ENCODE measurements at regions not wholly inside any gene's neighbourhood (a gene's known extent, or its start where the extent isn't known, plus 50 kb on each side); places are given as distances from the start of the nearest gene placed in this dataset.

DNA sequence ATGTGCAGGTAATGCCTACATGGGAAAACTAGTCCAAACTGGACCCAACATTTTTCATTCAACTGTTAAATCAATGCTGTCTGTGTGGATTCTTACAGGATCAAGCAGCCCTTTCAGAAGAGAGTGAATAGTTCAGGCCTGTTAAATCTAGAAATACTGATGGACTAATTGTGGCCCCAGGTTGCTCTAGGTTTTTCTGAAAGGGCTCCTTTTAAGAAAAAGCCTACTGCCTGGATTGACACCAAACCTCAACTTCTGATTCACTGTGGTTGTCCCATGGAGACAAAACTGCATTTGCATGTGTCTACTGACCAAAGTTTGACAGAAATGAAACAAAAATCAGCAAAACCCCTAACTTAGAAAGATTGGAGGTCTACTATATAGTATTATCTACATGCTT lies 437.0 kb downstream of the KLF12 start:
- peaks cover 2% of the 10 kb centered on the region; the same call in 1 of the 2 replicates for H3K9me1 ChIP-seq (ENCODE audit: insufficient read depth, low read length)
- ChIA-PET POLR2A (ENCODE audit: unreplicated experiment) (no interaction called here), CTCF (interaction anchor here (0.5 kb wide), 1 partner anchor 33 kb away, joined by 3 read pairs; no protein-coding TSS in a partner anchor)
- no peak overlapping the region for H4K8ac ChIP-seq (ENCODE audit: low read depth in 2 of 2, low read length in 2 of 2)
- dilution Hi-C loops (cut with HindIII; ENCODE audit: low sequenced_read_pairs, unreplicated experiment) (no loop called here), intact Hi-C loops (cut with micrococcal nuclease) (no loop called here), in situ Hi-C loops (cut with MboI; ENCODE audit: low sequenced_read_pairs) (no loop called here)
- H3K56ac ChIP-seq (ENCODE audit: extremely low read depth, insufficient read depth, low read length) = no peak overlapping the region
- no peak overlapping the region for H2AK5ac ChIP-seq (ENCODE audit: low read depth, low read length)
- no peak for ATAC-seq (ENCODE audit: low read depth)
- no peaks in the 10 kb centered on the region for H3K9me3 ChIP-seq (ENCODE audit: control insufficient read depth, insufficient read depth, low read length)
- no peak for DNase-seq
- H3K14ac ChIP-seq (replicated peaks; ENCODE audit: low read depth, low read length) = no peak overlapping the region
- no peaks in the 10 kb centered on the region for H3K27me3 ChIP-seq (ENCODE audit: control insufficient read depth, insufficient read depth, low read length)
- H2BK15ac ChIP-seq (ENCODE audit: low read depth, low read length) = no peak overlapping the region
- no peak overlapping the region for H4K5ac ChIP-seq (ENCODE audit: low read depth, low read length)
- no peak overlapping the region for H3K4me2 ChIP-seq (ENCODE audit: low read depth, low read length)
- TF ChIP-seq MAFK (IDR thresholded peaks at IDR 0.05; ENCODE audit: low read depth, low read length) = no peak
- no peak for TF ChIP-seq NFE2L2 (IDR thresholded peaks at IDR 0.05; ENCODE audit: low read depth, low read length)
- no peak for TF ChIP-seq SMC3 (IDR thresholded peaks at IDR 0.05; ENCODE audit: low read depth, low read length)
- no peak for TF ChIP-seq RFX5 (IDR thresholded peaks at IDR 0.05; ENCODE audit: low read depth, low read length)
- no peak for TF ChIP-seq MAZ (IDR thresholded peaks at IDR 0.05; ENCODE audit: borderline replicate concordance, low read depth, low read length)
- TF ChIP-seq MXI1 (IDR thresholded peaks at IDR 0.05; ENCODE audit: borderline replicate concordance, low read depth, low read length) = no peak
- TF ChIP-seq, protein P1, sequence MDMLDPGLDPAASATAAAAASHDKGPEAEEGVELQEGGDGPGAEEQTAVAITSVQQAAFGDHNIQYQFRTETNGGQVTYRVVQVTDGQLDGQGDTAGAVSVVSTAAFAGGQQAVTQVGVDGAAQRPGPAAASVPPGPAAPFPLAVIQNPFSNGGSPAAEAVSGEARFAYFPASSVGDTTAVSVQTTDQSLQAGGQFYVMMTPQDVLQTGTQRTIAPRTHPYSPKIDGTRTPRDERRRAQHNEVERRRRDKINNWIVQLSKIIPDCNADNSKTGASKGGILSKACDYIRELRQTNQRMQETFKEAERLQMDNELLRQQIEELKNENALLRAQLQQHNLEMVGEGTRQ (IDR thresholded peaks at IDR 0.05; ENCODE audit: low read depth, low read length) = no peak
- no peak for TF ChIP-seq POLR2A (IDR thresholded peaks at IDR 0.05; ENCODE audit: low read depth, low read length)
- no peak for TF ChIP-seq RCOR1 (IDR thresholded peaks at IDR 0.05; ENCODE audit: insufficient replicate concordance, low read length)
- TF ChIP-seq CHD1 (IDR thresholded peaks at IDR 0.05; ENCODE audit: low read depth, low read length) = no peak
- no peak for TF ChIP-seq BHLHE40 (IDR thresholded peaks at IDR 0.05; ENCODE audit: low read depth, low read length)
- TF ChIP-seq, protein P2, sequence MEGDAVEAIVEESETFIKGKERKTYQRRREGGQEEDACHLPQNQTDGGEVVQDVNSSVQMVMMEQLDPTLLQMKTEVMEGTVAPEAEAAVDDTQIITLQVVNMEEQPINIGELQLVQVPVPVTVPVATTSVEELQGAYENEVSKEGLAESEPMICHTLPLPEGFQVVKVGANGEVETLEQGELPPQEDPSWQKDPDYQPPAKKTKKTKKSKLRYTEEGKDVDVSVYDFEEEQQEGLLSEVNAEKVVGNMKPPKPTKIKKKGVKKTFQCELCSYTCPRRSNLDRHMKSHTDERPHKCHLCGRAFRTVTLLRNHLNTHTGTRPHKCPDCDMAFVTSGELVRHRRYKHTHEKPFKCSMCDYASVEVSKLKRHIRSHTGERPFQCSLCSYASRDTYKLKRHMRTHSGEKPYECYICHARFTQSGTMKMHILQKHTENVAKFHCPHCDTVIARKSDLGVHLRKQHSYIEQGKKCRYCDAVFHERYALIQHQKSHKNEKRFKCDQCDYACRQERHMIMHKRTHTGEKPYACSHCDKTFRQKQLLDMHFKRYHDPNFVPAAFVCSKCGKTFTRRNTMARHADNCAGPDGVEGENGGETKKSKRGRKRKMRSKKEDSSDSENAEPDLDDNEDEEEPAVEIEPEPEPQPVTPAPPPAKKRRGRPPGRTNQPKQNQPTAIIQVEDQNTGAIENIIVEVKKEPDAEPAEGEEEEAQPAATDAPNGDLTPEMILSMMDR (conservative IDR thresholded peaks at IDR 0.05; ENCODE audit: low read depth, low read length) = no peak
- TF ChIP-seq RAD21 (IDR thresholded peaks at IDR 0.05; ENCODE audit: low read length) = no peak
- TF ChIP-seq CEBPB (IDR thresholded peaks at IDR 0.05; ENCODE audit: low read depth, low read length) = no peak
- no peak for TF ChIP-seq FOS (IDR thresholded peaks at IDR 0.05; ENCODE audit: low read depth, low read length)
- no peak overlapping the region for H4K91ac ChIP-seq (ENCODE audit: insufficient read depth, low read depth, low read length)
- H3K4me3 ChIP-seq (ENCODE audit: insufficient read depth, low read depth, low read length) = no peak overlapping the region
- peaks cover 2 to 3% of the 10 kb centered on the region in 2 experiments; a peak in 2 of 4 replicates for H3K79me1 ChIP-seq (ENCODE audit: low read depth in 1 of 2, low read length in 2 of 2)
- no peaks in the 10 kb centered on the region for H3K4me1 ChIP-seq (ENCODE audit: control insufficient read depth, insufficient read depth, low read length)
- H4K20me1 ChIP-seq (ENCODE audit: insufficient read depth, low read length) = no peaks in the 10 kb centered on the region
- no peak overlapping the region for H3K9ac ChIP-seq (ENCODE audit: low read depth, low read length)
- H3K4ac ChIP-seq (ENCODE audit: low read depth, low read length) = no peak overlapping the region
- no peak overlapping the region for H3K27ac ChIP-seq (ENCODE audit: insufficient read depth, low read length)
- H3K18ac ChIP-seq (ENCODE audit: low read depth, low read length) = no peak overlapping the region
- H2BK20ac ChIP-seq (ENCODE audit: low read depth, low read length) = no peak overlapping the region
- H2AFZ ChIP-seq (replicated peaks; ENCODE audit: low read length, poor library complexity) = no peak overlapping the region
- no peak overlapping the region for H2AK9ac ChIP-seq (replicated peaks; ENCODE audit: low read depth, low read length, poor library complexity)
- H3K23ac ChIP-seq (ENCODE audit: low read depth, low read length) = no peak overlapping the region
- peaks cover 18% of the 10 kb centered on the region for H3K36me3 ChIP-seq (ENCODE audit: control insufficient read depth, insufficient read depth, low read length)
- H2BK120ac ChIP-seq (ENCODE audit: low read depth, low read length) = no peak overlapping the region
- BruUV-seq (replicated peaks) = no TSS peak
- H2BK5ac ChIP-seq (ENCODE audit: low read depth, low read length, poor library complexity, severe bottlenecking) = no peak overlapping the region
